Stomach (tissue), 4 donors: ENCODE measurements at regions not wholly inside any gene's neighbourhood (a gene's known extent, or its start where the extent isn't known, plus 50 kb on each side); places are given as distances from the start of the nearest gene placed in this dataset.

Source experiments
- POLR2A ChIP-seq, 4 donors: fragments of 450-650 bp; IDR thresholded peaks; one replicate each; pipeline ENCODE4 v1.6.1; 2016; ENCODE audit warnings: antibody characterized with exemption in 4 of 4, control low read depth in 2 of 4, mild to moderate bottlenecking in 1 of 4, moderate library complexity in 1 of 4
- POLR2AphosphoS5 ChIP-seq, 3 donors: sonication (generic); formaldehyde crosslinking; IDR thresholded peaks; one replicate each; pipeline ENCODE4 v1.6.1; 2016; ENCODE audit warnings: antibody characterized with exemption in 3 of 3
- TF ChIP-seq, protein P1 (sequence below), 7 experiments: fragments of 450-650 bp in 4 of 7; fragments of 200-600 bp in 3 of 7; sonication (generic) in 3 of 7; IDR thresholded peaks; one replicate each; pipeline ENCODE4 v1.5.1; 2016 to 2019; ENCODE audit warnings: antibody characterized with exemption in 7 of 7, control low read depth in 2 of 7, mild to moderate bottlenecking in 1 of 7

DNA sequence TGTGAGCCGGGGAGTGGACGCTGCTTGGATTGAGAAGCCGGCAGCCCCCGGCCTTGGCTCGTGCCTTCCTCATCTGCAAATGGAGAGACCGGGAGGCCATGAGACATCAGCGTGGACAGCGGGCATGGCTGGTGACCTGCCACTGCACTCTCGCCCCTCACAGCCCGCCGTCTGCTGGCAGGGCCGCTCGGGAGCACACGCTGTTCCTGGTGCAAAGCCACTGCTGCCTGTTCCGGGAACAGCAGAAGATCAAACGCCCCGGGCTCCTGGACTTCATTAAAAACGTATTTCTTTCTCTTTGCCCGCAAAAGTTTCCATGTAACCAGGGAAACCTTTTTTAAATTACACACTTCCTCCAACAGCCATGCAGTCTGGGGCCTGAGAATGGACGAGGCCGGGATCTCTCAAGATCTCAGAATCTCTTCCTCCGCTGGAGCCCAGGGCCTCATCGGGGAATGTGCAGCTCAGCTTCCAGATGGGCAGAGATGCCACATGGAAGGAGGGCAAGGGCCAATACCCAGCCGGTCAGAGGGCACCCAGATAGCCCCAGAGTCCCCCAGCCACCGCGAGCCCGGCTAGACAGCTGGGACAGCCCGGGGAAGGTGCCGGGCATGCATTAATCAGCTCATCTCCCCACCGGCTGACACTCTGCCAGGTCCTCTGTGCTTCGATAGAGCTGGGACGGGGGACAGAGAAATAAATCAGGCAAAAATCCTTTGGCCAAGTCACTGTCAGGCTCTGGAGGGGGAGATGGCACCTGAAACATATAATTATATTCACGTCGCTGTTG, 62.8 kb upstream of the PRR5 start:
- TF ChIP-seq, protein P1, sequence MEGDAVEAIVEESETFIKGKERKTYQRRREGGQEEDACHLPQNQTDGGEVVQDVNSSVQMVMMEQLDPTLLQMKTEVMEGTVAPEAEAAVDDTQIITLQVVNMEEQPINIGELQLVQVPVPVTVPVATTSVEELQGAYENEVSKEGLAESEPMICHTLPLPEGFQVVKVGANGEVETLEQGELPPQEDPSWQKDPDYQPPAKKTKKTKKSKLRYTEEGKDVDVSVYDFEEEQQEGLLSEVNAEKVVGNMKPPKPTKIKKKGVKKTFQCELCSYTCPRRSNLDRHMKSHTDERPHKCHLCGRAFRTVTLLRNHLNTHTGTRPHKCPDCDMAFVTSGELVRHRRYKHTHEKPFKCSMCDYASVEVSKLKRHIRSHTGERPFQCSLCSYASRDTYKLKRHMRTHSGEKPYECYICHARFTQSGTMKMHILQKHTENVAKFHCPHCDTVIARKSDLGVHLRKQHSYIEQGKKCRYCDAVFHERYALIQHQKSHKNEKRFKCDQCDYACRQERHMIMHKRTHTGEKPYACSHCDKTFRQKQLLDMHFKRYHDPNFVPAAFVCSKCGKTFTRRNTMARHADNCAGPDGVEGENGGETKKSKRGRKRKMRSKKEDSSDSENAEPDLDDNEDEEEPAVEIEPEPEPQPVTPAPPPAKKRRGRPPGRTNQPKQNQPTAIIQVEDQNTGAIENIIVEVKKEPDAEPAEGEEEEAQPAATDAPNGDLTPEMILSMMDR (IDR thresholded peaks at IDR 0.05): no peak
- TF ChIP-seq POLR2AphosphoS5 (IDR thresholded peaks at IDR 0.05): no peak
- no peak for TF ChIP-seq POLR2A (IDR thresholded peaks at IDR 0.05)
